GM21515 (cell line): ENCODE measurements at regions not wholly inside any gene's neighbourhood (a gene's known extent, or its start where the extent isn't known, plus 50 kb on each side); places are given as distances from the start of the nearest gene placed in this dataset.
A peak's percentile ranks its signal among the peaks of the same experiment; 100 is the strongest.

Source experiments
- ATAC-seq: cut with Tn5 transposase; IDR thresholded peaks from one replicate; pipeline ENCODE4 v1.9.1; 2021; ENCODE audit not compliant: unreplicated experiment

GRCh38 chrX:149161435-149162088 is 343.5 kb downstream of the IDS start:
- ATAC-seq, result no peak

GRCh38 chrX:149157976-149158375 is 347.1 kb downstream of the IDS start:
- ATAC-seq, result no peak

GRCh38 chrX:149152941-149153340 is 352.2 kb downstream of the IDS start:
- ATAC-seq, result no peak

- no peak for ATAC-seq
Observed at GRCh38 chrX:149151805-149152757, 353.0 kb downstream of the IDS start.

GRCh38 chrX:149145845-149146285 is 359.2 kb downstream of the IDS start:
- ATAC-seq, result no peak

GRCh38 chrX:149131774-149132173 is 373.3 kb downstream of the IDS start:
- no peak for ATAC-seq

- ATAC-seq, result no peak
Observed at GRCh38 chrX:149129767-149130166, 375.3 kb downstream of the IDS start.

- no peak for ATAC-seq
Observed at GRCh38 chrX:149124526-149125108, 380.5 kb downstream of the IDS start.

- ATAC-seq, result no peak
Observed at GRCh38 chrX:149121206-149121920, 383.7 kb downstream of the IDS start.

- no peak for ATAC-seq
Observed at GRCh38 chrX:149120459-149120858, 384.6 kb downstream of the IDS start.

- ATAC-seq, result no peak
Observed at GRCh38 chrX:149114874-149115273, 390.2 kb downstream of the IDS start.

- ATAC-seq, result no peak
Observed at GRCh38 chrX:149114001-149114400, 391.1 kb downstream of the IDS start.

- ATAC-seq, result no peak
Observed at GRCh38 chrX:149097786-149098185, 407.3 kb downstream of the IDS start.

- ATAC-seq, result no peak
Observed at GRCh38 chrX:149092179-149092578, 412.9 kb downstream of the IDS start.

- ATAC-seq, result no peak
Observed at GRCh38 chrX:149079805-149080406, 425.2 kb downstream of the IDS start.

GRCh38 chrX:149074398-149074797 is 430.7 kb downstream of the IDS start:
- peak; percentile 66 for ATAC-seq

- no peak for ATAC-seq
Observed at GRCh38 chrX:149073479-149073878, 431.6 kb downstream of the IDS start.

- no peak for ATAC-seq
Observed at GRCh38 chrX:149069899-149070298, 435.2 kb downstream of the IDS start.

- no peak for ATAC-seq
Observed at GRCh38 chrX:149060921-149061320, 444.2 kb downstream of the IDS start.
